GM12878 (cell line): ENCODE measurements at regions not wholly inside any gene's neighbourhood (a gene's known extent, or its start where the extent isn't known, plus 50 kb on each side); places are given as distances from the start of the nearest gene placed in this dataset.

Experiments used
- ATAC-seq: fragments of 200-7000 bp; cut with Tn5 transposase; 3 replicates; pipeline ENCODE4 v1.9.1; 2020; ENCODE audit warnings: mild to moderate bottlenecking, moderate library complexity
- BruUV-seq: library from RNA; stranded (reverse); fragments of 400-500 nt; replicated peaks from 2 replicates; lab custom pipeline; 2021; lab: Mats Ljungman, UMichigan
- CTCF ChIA-PET: fragments of 300-600 bp; sonication (Branson Sonifier 250); formaldehyde crosslinking; extraction: SDS; loops from one replicate; lab custom pipeline; 2021; ENCODE audit warnings: inconsistent platforms; lab: Yijun Ruan, JAX
- POLR2A ChIA-PET: fragments of 350-600 bp; formaldehyde crosslinking; extraction: SDS; loops from one replicate; lab custom pipeline; 2021; ENCODE audit warnings: inconsistent platforms; lab: Charles Lee
- RAD21 ChIA-PET: fragments of 300-600 bp; sonication (Branson Sonifier 250); formaldehyde crosslinking; loops from one replicate; lab custom pipeline; 2023; ENCODE audit warnings: antibody characterized with exemption; ENCODE audit not compliant: unreplicated experiment; lab: Charles Lee
- SMC1A ChIA-PET: fragments of 300-600 bp; sonication (Branson Sonifier 250); formaldehyde crosslinking; loops from one replicate; lab custom pipeline; 2023; ENCODE audit not compliant: unreplicated experiment, uncharacterized antibody; lab: Charles Lee
- DNase-seq: peaks from one replicate; pipeline ENCODE4 v3.0.0-alpha.2; 2011; ENCODE audit warnings: low read depth, low spot score
- FAIRE-seq: peaks from 3 replicates; lab custom pipeline; 2011; peaks lifted over from hg19 to GRCh38; lab: Jason Lieb, UNC
- H2AFZ ChIP-seq: 2 replicates; pipeline ENCODE4 v1.6.0; 2011; ENCODE audit warnings: low read depth, low read length, control low read depth; ENCODE audit not compliant: control insufficient read depth
- H3K27ac ChIP-seq: 2 replicates; pipeline ENCODE4 v1.5.1; 2011; ENCODE audit warnings: control low read depth; ENCODE audit not compliant: control insufficient read depth, insufficient read depth
- H3K27me3 ChIP-seq, 2 experiments: replicated peaks in 1 of 2; 2 replicates each; pipeline versions ENCODE4 v1.6.0 to v1.6.1; 2011; ENCODE audit warnings: low read length in 1 of 2; ENCODE audit not compliant: control insufficient read depth in 2 of 2, insufficient read depth in 2 of 2
- H3K36me3 ChIP-seq, 2 experiments: 2 replicates each; pipeline ENCODE4 v1.5.1; 2011; ENCODE audit warnings: low read length in 1 of 2; ENCODE audit not compliant: control insufficient read depth in 2 of 2, insufficient read depth in 2 of 2
- H3K4me1 ChIP-seq: 2 replicates; pipeline ENCODE4 v1.6.1; 2011; ENCODE audit warnings: mild to moderate bottlenecking, low read length, moderate library complexity, mixed read lengths; ENCODE audit not compliant: control insufficient read depth, insufficient read depth
- H3K4me2 ChIP-seq: 2 replicates; pipeline ENCODE4 v1.6.0; 2011; ENCODE audit warnings: control low read depth; ENCODE audit not compliant: control insufficient read depth, insufficient read depth
- H3K4me3 ChIP-seq: fragments of 200-600 bp; sonication (generic); 2 replicates; pipeline ENCODE4 v1.5.1; 2016
- H3K79me2 ChIP-seq: 2 replicates; pipeline ENCODE4 v1.6.0; 2011; ENCODE audit warnings: low read length; ENCODE audit not compliant: control insufficient read depth, insufficient read depth
- H3K9ac ChIP-seq: 2 replicates; pipeline ENCODE4 v1.8.0; 2011; ENCODE audit warnings: low read length, control low read depth, mixed read lengths; ENCODE audit not compliant: control insufficient read depth, insufficient read depth
- H3K9me3 ChIP-seq: replicated peaks from 3 replicates; pipeline ENCODE4 v1.5.1; 2011; ENCODE audit warnings: mild to moderate bottlenecking, low read length; ENCODE audit not compliant: control insufficient read depth, insufficient read depth
- H4K20me1 ChIP-seq: 2 replicates; pipeline ENCODE4 v1.6.0; 2011; ENCODE audit not compliant: control insufficient read depth, insufficient read depth
- E2F4 ChIP-seq: IDR thresholded peaks from 2 replicates; pipeline ENCODE4 v1.6.1; 2012; ENCODE audit warnings: low read depth, low read length, improper control_type of control experiment
- HSF1 ChIP-seq: fragments of 150-350 bp; IDR thresholded peaks from 2 replicates; pipeline ENCODE4 v1.6.1; 2014; ENCODE audit warnings: mild to moderate bottlenecking, low read depth, low read length
- MYB ChIP-seq: fragments of 150-350 bp; IDR thresholded peaks from 2 replicates; pipeline ENCODE4 v1.6.1; 2014; ENCODE audit warnings: mild to moderate bottlenecking, low read depth, low read length, borderline replicate concordance
- NFXL1 ChIP-seq: fragments of 450-650 bp; IDR thresholded peaks from 2 replicates; pipeline ENCODE4 v1.6.1; 2017; ENCODE audit warnings: antibody characterized with exemption, mild to moderate bottlenecking, borderline replicate concordance
- PBX3 ChIP-seq: IDR thresholded peaks from 2 replicates; pipeline ENCODE4 v1.6.1; 2011; ENCODE audit warnings: mild to moderate bottlenecking, low read depth, low read length, moderate library complexity; ENCODE audit not compliant: insufficient replicate concordance
- RELA ChIP-seq: fragments of 450-650 bp; IDR thresholded peaks from 2 replicates; pipeline ENCODE4 v1.8.0; 2014; ENCODE audit warnings: borderline replicate concordance; ENCODE audit not compliant: partially characterized antibody
- RUNX3 ChIP-seq: IDR thresholded peaks from 2 replicates; pipeline ENCODE4 v1.6.1; 2012; ENCODE audit warnings: low read length, inconsistent platforms
- STAT1 ChIP-seq: fragments of 450-650 bp; conservative IDR thresholded peaks from 2 replicates; pipeline ENCODE4 v1.6.1; 2014; ENCODE audit warnings: antibody characterized with exemption, mild to moderate bottlenecking
- TARDBP ChIP-seq: IDR thresholded peaks from 2 replicates; pipeline ENCODE4 v1.6.1; 2016; ENCODE audit warnings: borderline replicate concordance
- TCF3 ChIP-seq: IDR thresholded peaks from 2 replicates; pipeline ENCODE4 v1.6.1; 2012; ENCODE audit warnings: low read depth, mild to moderate bottlenecking, low read length, borderline replicate concordance; ENCODE audit not compliant: insufficient read depth
- ZNF207 ChIP-seq: fragments of 450-650 bp; IDR thresholded peaks from 2 replicates; pipeline ENCODE4 v1.6.1; 2014; ENCODE audit warnings: antibody characterized with exemption, mild to moderate bottlenecking, borderline replicate concordance
- WGBS: methylation state at CpG from one replicate; pipeline ENCODE4 v1.1.6; 2016; ENCODE audit warnings: low lambda C conversion rate; ENCODE audit not compliant: insufficient replicate concordance, insufficient coverage; ENCODE audit errors: missing lambda C conversion rate; 5-methylcytosine and 5-hydroxymethylcytosine counted together
- in situ Hi-C: fragments of 300-500 bp; cut with MboI; formaldehyde crosslinking; loops from 9 replicates; pipeline ENCODE4 v1.14.3; 2018; ENCODE audit warnings: mixed read lengths
- intact Hi-C: fragments of 100-400 bp; cut with micrococcal nuclease; formaldehyde crosslinking; loops from one replicate; pipeline ENCODE4 v1.14.2; 2022; ENCODE audit not compliant: unreplicated experiment
- TF ChIP-seq, protein P1 (sequence below): fragments of 450-650 bp; IDR thresholded peaks from 2 replicates; pipeline ENCODE4 v1.6.1; 2017; ENCODE audit warnings: mild to moderate bottlenecking, moderate library complexity

DNA sequence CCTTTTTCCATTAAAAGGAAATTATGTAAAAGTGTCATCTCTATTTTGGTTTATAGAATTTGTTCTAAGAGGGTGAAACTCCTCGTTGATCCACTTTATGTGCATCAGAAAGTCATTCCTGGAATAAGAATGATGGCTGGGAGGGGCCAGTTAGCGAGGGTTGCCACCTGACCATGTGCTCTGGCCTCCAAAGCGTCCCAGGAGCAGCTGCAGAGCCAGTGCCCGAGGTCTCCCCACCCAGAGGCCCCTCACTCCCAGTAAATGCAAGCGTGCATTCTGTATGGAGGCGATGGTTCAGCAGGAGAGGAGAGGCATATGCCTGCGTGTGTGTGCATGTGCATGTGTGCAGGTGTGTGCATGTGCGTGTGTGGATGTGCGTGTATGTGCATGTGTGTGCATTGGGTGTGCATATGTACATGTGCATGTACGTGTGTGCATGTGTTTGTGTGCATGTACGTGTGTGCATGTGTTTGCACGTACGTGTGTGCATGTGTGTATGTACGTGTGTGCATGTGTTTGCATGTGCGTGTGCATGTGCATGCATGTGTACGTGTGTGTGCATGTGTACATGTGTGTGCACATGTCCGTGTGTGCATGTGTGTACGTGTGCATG, 345.8 kb downstream of the TEX29 start (continued):
- TF ChIP-seq PBX3: peak; percentile 40
- TF ChIP-seq E2F4: no peak
- no peak for TF ChIP-seq MYB
- no peak for TF ChIP-seq TCF3
- no peak for TF ChIP-seq ZNF207
- no peak for TF ChIP-seq RELA
- TF ChIP-seq RUNX3: no peak
- TF ChIP-seq STAT1: no peak

GRCh38 chr13:111667757-111668156, 347.3 kb downstream of the TEX29 start:
- WGBS: 37% methylated on average over 7 of the region's 7 CpGs
- H3K79me2 ChIP-seq: no peaks in the 10 kb centered on the region
- no peaks in the 10 kb centered on the region for H3K4me1 ChIP-seq
- no peaks in the 10 kb centered on the region for H3K9me3 ChIP-seq
- no peak overlapping the region for H3K27ac ChIP-seq
- H3K9ac ChIP-seq: no peak overlapping the region
- ATAC-seq (no peak), DNase-seq (no peak), FAIRE-seq (no peak)
- no peak overlapping the region for H2AFZ ChIP-seq
- in situ Hi-C loops: no loop called here
- H3K4me2 ChIP-seq: no peak overlapping the region
- TF ChIP-seq TARDBP: no peak
- TF ChIP-seq HSF1: no peak
- TF ChIP-seq NFXL1: no peak
- TF ChIP-seq, protein P1, sequence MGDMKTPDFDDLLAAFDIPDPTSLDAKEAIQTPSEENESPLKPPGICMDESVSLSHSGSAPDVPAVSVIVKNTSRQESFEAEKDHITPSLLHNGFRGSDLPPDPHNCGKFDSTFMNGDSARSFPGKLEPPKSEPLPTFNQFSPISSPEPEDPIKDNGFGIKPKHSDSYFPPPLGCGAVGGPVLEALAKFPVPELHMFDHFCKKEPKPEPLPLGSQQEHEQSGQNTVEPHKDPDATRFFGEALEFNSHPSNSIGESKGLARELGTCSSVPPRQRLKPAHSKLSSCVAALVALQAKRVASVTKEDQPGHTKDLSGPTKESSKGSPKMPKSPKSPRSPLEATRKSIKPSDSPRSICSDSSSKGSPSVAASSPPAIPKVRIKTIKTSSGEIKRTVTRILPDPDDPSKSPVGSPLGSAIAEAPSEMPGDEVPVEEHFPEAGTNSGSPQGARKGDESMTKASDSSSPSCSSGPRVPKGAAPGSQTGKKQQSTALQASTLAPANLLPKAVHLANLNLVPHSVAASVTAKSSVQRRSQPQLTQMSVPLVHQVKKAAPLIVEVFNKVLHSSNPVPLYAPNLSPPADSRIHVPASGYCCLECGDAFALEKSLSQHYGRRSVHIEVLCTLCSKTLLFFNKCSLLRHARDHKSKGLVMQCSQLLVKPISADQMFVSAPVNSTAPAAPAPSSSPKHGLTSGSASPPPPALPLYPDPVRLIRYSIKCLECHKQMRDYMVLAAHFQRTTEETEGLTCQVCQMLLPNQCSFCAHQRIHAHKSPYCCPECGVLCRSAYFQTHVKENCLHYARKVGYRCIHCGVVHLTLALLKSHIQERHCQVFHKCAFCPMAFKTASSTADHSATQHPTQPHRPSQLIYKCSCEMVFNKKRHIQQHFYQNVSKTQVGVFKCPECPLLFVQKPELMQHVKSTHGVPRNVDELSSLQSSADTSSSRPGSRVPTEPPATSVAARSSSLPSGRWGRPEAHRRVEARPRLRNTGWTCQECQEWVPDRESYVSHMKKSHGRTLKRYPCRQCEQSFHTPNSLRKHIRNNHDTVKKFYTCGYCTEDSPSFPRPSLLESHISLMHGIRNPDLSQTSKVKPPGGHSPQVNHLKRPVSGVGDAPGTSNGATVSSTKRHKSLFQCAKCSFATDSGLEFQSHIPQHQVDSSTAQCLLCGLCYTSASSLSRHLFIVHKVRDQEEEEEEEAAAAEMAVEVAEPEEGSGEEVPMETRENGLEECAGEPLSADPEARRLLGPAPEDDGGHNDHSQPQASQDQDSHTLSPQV: no peak
- RAD21 ChIA-PET: no interaction called here
- no TSS peak for BruUV-seq
- POLR2A ChIA-PET: no interaction called here
- H4K20me1 ChIP-seq: no peaks in the 10 kb centered on the region
- no peaks in the 10 kb centered on the region for H3K36me3 ChIP-seq
- CTCF ChIA-PET: no interaction called here
- intact Hi-C loops: no loop called here
- no peaks in the 10 kb centered on the region for H3K27me3 ChIP-seq
- H3K4me3 ChIP-seq: no peak overlapping the region
- SMC1A ChIA-PET: no interaction called here
